ENCODE measurements at regions not wholly inside any gene's neighbourhood (a gene's known extent, or its start where the extent isn't known, plus 50 kb on each side); places are given as distances from the start of the nearest gene placed in this dataset.
"Not testable (repeated sequence)": the region's sequence is repeated elsewhere in the genome, so short reads cannot be mapped to it uniquely, and the experiment has no call there.

DNA sequence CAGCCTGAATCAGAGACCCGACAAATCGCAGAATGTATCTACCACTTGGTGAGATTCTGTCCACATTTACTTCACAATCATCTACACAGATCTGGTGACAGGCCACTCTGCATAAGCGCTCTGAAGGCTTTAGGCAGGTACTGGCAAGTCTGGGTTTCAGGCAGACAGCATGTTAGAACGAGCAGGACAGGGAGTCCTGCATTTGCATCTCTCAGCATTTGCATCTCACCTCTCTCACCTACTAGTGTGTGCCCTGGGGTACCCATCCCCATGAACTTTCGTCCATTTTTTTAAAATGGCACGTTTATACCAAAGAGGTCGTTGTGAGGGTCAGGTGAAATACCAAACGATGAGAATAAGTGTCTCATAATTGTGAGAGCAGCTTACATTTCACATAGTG is 108.2 kb downstream of the SPATA31A1 start:
- DNase-seq (ENCODE audit: low spot score) = not testable (repeated sequence)

GRCh38 chr9:39464122-39464777 is 108.8 kb downstream of the SPATA31A1 start:
- not testable (repeated sequence) for DNase-seq (ENCODE audit: low spot score)

DNA sequence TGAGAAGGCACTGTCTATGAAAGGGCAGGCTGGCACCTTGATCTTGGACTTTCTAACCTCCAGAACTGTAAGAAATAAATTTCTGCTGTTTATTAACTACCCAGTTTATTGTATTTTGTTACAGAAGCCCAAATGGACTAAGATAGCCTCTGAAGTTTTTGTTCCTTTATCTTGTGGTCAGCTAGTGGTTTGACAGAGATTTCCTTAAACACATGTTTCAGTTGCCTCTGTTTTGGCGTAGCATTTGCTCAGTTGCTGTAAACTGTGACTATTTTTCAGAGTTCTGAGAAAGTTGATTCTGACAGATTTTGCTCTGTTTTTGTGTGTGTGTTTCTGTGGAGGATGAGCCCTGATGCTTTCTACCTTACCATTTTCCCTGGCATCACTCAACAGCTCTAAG is 119.0 kb downstream of the SPATA31A1 start:
- DNase-seq (ENCODE audit: low spot score) = not testable (repeated sequence)

DNA sequence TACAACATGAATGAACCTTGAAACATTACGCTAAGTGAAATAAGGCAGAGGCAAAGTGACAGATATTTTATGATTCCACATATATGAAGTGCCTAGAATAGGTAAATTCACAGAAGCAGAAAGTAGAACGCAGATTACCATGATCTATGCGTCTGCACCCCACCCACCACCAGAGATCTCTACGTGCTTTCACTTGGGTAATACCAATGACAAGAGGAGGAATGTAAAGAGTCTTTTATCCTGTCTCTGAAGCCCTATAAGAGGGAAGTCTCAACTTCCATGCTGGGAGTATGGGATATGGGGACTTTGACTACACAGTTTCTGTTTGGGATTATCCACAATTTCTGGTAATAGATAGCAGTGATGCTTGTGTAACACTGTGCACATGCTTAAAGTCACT is 127.6 kb downstream of the SPATA31A1 start:
- DNase-seq (ENCODE audit: low spot score) = not testable (repeated sequence)

DNA sequence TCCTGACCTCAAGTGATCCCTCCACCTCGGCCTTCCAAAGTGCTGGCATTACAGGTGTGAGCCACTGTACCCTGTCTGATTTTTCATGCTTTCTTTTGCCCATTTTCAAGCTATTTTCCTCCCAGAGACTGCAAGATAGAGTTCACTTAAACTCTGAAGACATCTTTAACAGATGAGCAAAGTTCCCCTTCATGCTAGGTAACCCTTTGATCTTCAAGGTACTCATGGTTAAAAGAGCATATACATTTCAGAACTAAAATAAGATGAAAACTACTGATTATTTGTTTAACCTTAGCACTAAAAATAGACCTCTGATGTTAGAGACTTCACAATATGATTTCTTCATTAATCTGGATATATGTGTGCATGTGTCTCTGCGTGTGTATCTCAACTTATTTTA is 128.4 kb downstream of the SPATA31A1 start:
- not testable (repeated sequence) for DNase-seq (ENCODE audit: low spot score)

- not testable (repeated sequence) for DNase-seq (ENCODE audit: low spot score)
Observed at GRCh38 chr9:39484292-39484691, 128.8 kb downstream of the SPATA31A1 start.

GRCh38 chr9:39487477-39487876 is 132.0 kb downstream of the SPATA31A1 start:
- not testable (repeated sequence) for DNase-seq (ENCODE audit: low spot score)

DNA sequence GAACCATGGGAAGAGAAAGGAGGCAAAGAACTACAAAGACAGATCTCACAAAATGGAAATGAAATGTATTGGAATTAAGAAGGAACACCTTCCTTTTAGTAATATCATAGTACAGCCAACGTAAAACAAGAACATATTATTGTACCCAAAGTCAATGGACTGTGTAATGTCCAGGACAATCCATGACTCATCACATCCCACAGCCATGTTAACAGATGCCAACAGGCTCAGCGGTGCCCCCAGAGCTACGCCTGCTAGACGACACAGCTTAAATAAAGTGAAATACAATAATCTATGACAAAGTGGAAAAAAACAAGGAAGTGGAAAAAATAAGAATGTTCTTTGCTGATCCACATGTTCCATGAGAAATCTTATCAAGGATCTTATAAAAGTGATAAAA is 140.8 kb downstream of the SPATA31A1 start:
- not testable (repeated sequence) for DNase-seq (ENCODE audit: low spot score)

GRCh38 chr9:39503178-39503577 is 147.7 kb downstream of the SPATA31A1 start:
- DNase-seq (ENCODE audit: low spot score) = not testable (repeated sequence)

- not testable (repeated sequence) for DNase-seq (ENCODE audit: low spot score)
Observed at GRCh38 chr9:39527387-39528029, 172.0 kb downstream of the SPATA31A1 start.

- DNase-seq (ENCODE audit: low spot score) = not testable (repeated sequence)
Observed at GRCh38 chr9:39532597-39532996, 177.1 kb downstream of the SPATA31A1 start.

GRCh38 chr9:39533001-39533762 is 177.7 kb downstream of the SPATA31A1 start:
- not testable (repeated sequence) for DNase-seq (ENCODE audit: low spot score)

DNA sequence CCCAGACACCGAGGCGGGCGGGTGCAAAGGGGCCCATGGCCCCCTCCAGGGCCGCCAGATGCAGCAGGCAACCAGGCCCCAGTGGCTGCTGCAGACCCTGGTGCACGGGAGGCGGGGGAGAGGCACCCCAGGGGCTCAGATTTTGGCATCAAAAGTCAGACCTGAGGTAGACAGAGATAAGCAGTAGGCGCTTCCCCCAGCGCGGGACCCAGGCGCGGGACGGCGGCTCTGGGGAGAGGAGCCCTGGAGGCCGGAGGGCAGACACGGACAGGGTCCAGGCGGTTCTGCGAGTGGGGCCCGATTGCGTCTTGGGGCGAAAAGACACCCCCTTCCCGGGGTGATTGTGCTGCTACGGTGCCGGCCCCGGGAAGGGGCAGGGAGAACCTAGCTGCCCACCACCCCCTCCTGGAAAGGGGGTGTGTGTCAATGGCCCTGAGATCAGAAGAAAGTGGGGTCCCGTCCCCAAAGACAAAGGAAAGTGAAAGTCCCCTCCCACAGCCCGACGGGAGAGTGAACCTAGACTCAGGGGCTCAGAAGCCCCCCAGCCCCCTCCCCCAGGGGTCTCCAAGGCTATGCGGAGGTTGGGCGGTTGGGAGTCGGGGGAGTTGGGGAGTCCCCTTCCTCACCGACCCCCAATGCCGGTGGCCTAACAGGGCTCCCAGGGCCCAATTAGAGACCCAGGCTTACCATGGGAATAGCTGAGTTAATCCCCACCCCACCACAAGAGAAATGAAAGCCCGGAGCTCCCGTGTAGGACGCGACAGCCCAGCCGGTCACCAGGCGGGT is 178.5 kb downstream of the SPATA31A1 start:
- DNase-seq (ENCODE audit: low spot score) = not testable (repeated sequence)

- DNase-seq (ENCODE audit: low spot score) = not testable (repeated sequence)
Observed at GRCh38 chr9:39534897-39535296, 179.4 kb downstream of the SPATA31A1 start.

DNA sequence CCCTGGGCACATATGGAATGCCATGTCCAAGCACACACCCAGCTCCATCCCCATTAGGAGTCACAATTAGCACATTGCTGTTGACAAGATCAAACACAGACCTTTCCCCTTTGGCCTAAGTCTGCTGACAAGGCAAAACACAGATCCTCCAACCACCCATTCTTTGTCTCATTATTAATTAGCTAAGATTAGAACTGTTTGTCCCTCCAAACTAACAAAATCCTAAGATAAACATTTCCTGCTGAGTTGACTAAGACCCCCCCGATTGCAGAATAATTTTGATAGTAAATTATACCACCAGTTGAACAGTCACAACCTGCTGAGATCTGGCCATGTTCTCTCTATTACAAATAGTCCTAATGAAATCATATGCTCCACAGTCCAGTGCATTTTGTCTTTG is 186.7 kb downstream of the SPATA31A1 start:
- not testable (repeated sequence) for DNase-seq (ENCODE audit: low spot score)

DNA sequence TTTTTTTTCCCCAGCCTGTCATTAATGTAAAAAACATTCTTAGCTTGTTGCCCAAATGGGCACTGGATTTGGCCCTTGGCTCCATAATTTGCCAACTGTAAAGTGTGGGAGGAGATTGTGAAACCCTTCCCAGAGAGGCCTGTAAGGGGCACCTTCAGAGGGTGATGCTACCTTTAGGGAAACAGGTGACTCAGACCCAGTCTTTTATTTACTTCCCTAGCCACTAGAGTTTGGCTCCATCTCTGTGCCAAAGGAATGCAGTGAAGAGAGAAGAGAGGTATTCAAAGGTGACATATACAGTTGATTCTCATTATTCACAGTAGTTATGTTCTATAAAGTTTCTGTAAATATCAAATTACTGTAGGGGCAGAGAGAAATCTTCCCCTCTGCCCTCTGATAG is 189.6 kb downstream of the SPATA31A1 start:
- not testable (repeated sequence) for DNase-seq (ENCODE audit: low spot score)

GRCh38 chr9:39550573-39550972 is 195.1 kb downstream of the SPATA31A1 start:
- not testable (repeated sequence) for DNase-seq (ENCODE audit: low spot score)

- not testable (repeated sequence) for DNase-seq (ENCODE audit: low spot score)
Observed at GRCh38 chr9:39551544-39551943, 196.1 kb downstream of the SPATA31A1 start.

DNA sequence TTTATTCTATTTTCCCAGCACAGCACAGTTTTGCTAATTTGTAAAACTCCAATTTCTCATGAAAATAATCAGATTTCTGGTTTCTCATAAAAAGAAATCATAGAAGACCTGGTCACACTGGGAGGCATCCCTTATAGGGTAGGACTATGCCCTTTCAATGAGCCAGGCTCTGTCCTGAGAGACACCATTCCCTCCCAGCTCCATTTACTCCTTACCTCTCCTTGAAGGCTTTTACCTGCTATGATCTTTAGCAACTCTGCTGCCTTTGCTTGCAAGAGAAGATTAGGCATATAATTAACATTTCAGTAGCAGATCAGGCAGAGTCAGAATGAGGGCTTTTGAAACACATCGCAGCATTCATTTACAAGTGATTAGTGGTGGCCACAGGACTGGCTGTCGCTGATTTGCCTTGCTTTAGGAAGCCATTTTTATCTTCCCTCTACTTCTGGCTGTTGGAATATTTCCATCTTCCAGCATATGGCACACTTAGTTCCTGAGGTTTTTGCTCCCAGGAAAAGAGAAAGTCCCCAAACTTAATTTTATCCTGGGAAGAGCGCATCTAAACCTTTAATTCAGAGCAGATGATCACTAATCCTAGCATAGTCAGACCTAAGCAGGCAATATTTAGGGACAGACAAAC is 196.9 kb downstream of the SPATA31A1 start:
- not testable (repeated sequence) for DNase-seq (ENCODE audit: low spot score)

- DNase-seq (ENCODE audit: low spot score) = not testable (repeated sequence)
Observed at GRCh38 chr9:39554352-39554751, 198.9 kb downstream of the SPATA31A1 start.

GRCh38 chr9:39559384-39559783 is 203.9 kb downstream of the SPATA31A1 start:
- DNase-seq (ENCODE audit: low spot score) = not testable (repeated sequence)
